ENCODE measurements at regions not wholly inside any gene's neighbourhood (a gene's known extent, or its start where the extent isn't known, plus 50 kb on each side); places are given as distances from the start of the nearest gene placed in this dataset.

DNA sequence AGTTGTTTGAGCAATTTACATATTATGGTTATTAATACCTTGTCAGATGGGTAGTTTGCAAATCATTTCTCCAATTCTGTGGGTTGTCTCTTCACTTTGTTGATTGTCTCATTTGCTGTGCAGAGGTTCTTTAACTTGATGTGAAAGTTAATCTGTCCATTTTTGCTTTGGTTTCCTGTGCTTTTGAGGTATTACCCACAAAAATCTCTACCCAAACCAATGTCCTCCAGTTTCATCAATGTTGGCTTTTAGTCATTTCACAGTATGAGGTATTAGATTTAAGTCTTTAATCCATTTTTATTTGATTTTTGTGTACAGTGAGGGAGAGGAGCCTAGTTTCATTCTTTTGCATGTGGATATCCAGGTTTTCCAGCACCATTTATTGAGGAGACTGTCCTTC lies 82.4 kb downstream of the MRPS30 start:
- no peak for DNase-seq (ENCODE audit: low spot score)
- Mint-ChIP-seq H3K27ac (ENCODE audit: unreplicated experiment) (no peak overlapping the region), H3K36me3 (ENCODE audit: low read depth) (peaks cover 2% of the 10 kb centered on the region), H3K27me3 (ENCODE audit: low read depth) (no peaks in the 10 kb centered on the region), H3K4me3 (ENCODE audit: unreplicated experiment) (no peak overlapping the region), H3K4me1 (ENCODE audit: low read depth) (no peaks in the 10 kb centered on the region), H3K9me3 (ENCODE audit: low read depth) (peaks cover 19% of the 10 kb centered on the region)
- TF ChIP-seq, protein P1, sequence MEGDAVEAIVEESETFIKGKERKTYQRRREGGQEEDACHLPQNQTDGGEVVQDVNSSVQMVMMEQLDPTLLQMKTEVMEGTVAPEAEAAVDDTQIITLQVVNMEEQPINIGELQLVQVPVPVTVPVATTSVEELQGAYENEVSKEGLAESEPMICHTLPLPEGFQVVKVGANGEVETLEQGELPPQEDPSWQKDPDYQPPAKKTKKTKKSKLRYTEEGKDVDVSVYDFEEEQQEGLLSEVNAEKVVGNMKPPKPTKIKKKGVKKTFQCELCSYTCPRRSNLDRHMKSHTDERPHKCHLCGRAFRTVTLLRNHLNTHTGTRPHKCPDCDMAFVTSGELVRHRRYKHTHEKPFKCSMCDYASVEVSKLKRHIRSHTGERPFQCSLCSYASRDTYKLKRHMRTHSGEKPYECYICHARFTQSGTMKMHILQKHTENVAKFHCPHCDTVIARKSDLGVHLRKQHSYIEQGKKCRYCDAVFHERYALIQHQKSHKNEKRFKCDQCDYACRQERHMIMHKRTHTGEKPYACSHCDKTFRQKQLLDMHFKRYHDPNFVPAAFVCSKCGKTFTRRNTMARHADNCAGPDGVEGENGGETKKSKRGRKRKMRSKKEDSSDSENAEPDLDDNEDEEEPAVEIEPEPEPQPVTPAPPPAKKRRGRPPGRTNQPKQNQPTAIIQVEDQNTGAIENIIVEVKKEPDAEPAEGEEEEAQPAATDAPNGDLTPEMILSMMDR (IDR thresholded peaks at IDR 0.05): no peak

DNA sequence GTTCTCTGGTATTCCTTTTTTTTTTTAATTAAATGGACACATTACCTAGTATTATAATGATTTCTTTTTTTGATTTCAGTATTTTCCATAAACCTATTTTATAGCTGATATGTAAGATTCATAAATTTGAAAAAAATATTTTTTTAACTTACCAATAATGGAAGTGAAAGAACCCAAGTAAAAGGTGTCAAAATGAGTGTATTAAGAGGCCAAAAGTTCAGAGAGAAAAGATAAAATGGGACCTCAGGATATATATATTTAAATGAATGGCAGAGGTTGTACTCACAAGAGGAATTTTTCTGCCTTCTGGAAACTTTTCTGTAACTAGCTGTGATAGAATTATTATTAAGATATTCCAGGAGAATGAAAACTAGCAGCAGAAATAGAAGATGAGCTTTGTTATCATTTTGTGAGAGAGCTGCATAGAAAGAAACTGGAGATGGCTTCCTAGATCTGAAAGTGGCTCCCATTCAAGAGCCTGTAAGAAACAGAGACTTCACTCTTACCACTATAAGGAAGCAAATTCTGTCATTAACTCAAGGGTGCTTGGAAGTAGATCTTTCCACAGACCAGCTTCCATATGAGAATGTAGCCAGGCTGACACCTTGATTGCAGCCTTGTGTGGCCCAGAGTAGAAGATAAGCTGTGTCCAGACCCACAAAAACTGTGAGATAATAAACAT lies 91.7 kb downstream of the MRPS30 start:
- TF ChIP-seq, protein P1 (IDR thresholded peaks at IDR 0.05): no peak
- Mint-ChIP-seq H3K4me3 (ENCODE audit: unreplicated experiment) (no peak overlapping the region), H3K36me3 (ENCODE audit: low read depth) (no peaks in the 10 kb centered on the region), H3K9me3 (ENCODE audit: low read depth) (no peaks in the 10 kb centered on the region), H3K27me3 (ENCODE audit: low read depth) (peaks cover 5% of the 10 kb centered on the region), H3K27ac (ENCODE audit: unreplicated experiment) (no peak overlapping the region), H3K4me1 (ENCODE audit: low read depth) (no peaks in the 10 kb centered on the region)
- no peak for DNase-seq (ENCODE audit: low spot score)

DNA sequence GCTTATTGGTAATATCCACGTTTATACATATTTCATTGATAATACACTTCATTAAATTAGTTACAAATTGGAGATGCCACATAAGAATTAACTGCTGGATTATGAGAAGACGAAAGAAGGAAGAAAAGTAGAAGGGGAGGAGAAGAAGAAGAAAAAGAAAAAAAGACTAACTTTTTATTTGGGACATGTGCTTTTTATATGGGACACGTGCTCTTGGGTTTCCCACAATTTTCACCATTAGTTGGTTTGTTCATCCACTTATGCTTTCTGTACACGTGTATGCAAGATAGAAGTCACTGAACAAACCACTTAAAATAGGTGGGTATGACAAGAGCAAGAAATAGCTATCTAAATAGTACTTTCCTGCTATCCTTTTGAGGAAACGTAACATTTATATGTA lies 98.6 kb downstream of the MRPS30 start:
- Mint-ChIP-seq H3K27ac (ENCODE audit: unreplicated experiment) (no peak overlapping the region), H3K9me3 (ENCODE audit: low read depth) (no peaks in the 10 kb centered on the region), H3K4me3 (ENCODE audit: unreplicated experiment) (no peak overlapping the region), H3K36me3 (ENCODE audit: low read depth) (no peaks in the 10 kb centered on the region), H3K27me3 (ENCODE audit: low read depth) (peaks cover 1% of the 10 kb centered on the region), H3K4me1 (ENCODE audit: low read depth) (no peaks in the 10 kb centered on the region)
- DNase-seq (ENCODE audit: low spot score): no peak
- TF ChIP-seq, protein P1 (IDR thresholded peaks at IDR 0.05): no peak

DNA sequence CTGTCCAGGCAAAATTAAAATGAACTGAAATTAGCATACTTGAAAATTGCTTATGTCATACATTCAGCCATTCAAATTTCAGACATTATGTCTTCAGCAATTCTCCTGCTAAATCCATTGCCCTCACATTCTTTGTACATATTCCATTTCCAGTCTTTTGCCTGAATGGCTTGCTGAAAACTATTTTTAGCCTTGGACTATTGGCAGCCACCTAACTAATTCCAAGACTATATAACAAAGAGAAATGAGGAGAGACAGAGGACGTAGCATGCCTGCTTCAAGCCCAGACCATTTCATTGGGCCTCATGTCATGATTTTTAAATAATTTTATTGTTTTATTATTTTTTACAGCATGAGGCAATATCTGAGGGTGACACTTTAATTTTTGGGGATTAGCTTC lies 100.3 kb downstream of the MRPS30 start:
- no peaks in the 10 kb centered on the region for H3K36me3 Mint-ChIP-seq (ENCODE audit: low read depth)
- H3K27me3 Mint-ChIP-seq (ENCODE audit: low read depth): peaks cover 1% of the 10 kb centered on the region
- no peak for DNase-seq (ENCODE audit: low spot score)
- H3K4me3 Mint-ChIP-seq (ENCODE audit: unreplicated experiment): no peak overlapping the region
- no peaks in the 10 kb centered on the region for H3K4me1 Mint-ChIP-seq (ENCODE audit: low read depth)
- no peaks in the 10 kb centered on the region for H3K9me3 Mint-ChIP-seq (ENCODE audit: low read depth)
- H3K27ac Mint-ChIP-seq (ENCODE audit: unreplicated experiment): no peak overlapping the region
- TF ChIP-seq, protein P1 (IDR thresholded peaks at IDR 0.05): no peak

DNA sequence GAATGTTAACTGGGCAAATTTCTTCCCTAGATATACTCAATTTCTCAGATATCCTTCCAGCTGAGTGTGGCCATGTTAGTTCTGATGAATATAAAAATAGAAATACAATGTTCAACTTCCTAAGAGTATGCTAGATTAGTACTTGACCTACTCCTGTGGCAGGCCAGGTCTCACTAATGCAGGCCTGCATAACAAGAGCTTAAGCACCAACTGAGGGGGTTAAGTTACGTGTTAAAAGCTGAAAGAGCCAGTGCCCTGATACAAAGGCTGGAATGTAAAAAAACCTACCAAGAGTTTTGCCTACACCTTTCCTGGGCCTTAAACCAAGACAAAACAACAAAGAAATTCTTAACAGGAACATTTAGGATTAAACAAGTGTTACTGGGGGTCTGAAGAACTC lies 102.8 kb downstream of the MRPS30 start:
- H3K4me1 Mint-ChIP-seq (ENCODE audit: low read depth): no peaks in the 10 kb centered on the region
- no peaks in the 10 kb centered on the region for H3K9me3 Mint-ChIP-seq (ENCODE audit: low read depth)
- H3K27ac Mint-ChIP-seq (ENCODE audit: unreplicated experiment): no peak overlapping the region
- no peaks in the 10 kb centered on the region for H3K36me3 Mint-ChIP-seq (ENCODE audit: low read depth)
- TF ChIP-seq, protein P1 (IDR thresholded peaks at IDR 0.05): no peak
- H3K4me3 Mint-ChIP-seq (ENCODE audit: unreplicated experiment): no peak overlapping the region
- DNase-seq (ENCODE audit: low spot score): no peak
- H3K27me3 Mint-ChIP-seq (ENCODE audit: low read depth): peaks cover 1% of the 10 kb centered on the region

All from chondrocyte (in vitro differentiated cells).